Left renal cortex interstitium (tissue), 4 donors: ENCODE measurements at regions not wholly inside any gene's neighbourhood (a gene's known extent, or its start where the extent isn't known, plus 50 kb on each side); places are given as distances from the start of the nearest gene placed in this dataset.

Experiments
- DNase-seq, 4 donors: peaks; one replicate each; pipeline ENCODE4 v3.0.0-alpha.2; 2013; ENCODE audit warnings: low read depth in 4 of 4, low spot score in 2 of 4, missing footprints in 1 of 4

- no peak for DNase-seq
Observed at GRCh38 chr13:73972545-73972944, 161.7 kb downstream of the KLF12 start.

GRCh38 chr13:73971481-73971880 is 162.7 kb downstream of the KLF12 start:
- no peak for DNase-seq

GRCh38 chr13:73970421-73971055 is 163.7 kb downstream of the KLF12 start:
- no peak for DNase-seq

GRCh38 chr13:73967397-73968165 is 166.6 kb downstream of the KLF12 start:
- DNase-seq, result no peak

GRCh38 chr13:73966331-73966730 is 167.9 kb downstream of the KLF12 start:
- DNase-seq, result no peak

GRCh38 chr13:73962284-73962683 is 171.9 kb downstream of the KLF12 start:
- DNase-seq, result no peak

GRCh38 chr13:73961181-73961580 is 173.0 kb downstream of the KLF12 start:
- DNase-seq, result no peak

GRCh38 chr13:73960474-73960873 is 173.7 kb downstream of the KLF12 start:
- no peak for DNase-seq

GRCh38 chr13:73958657-73959397 is 175.4 kb downstream of the KLF12 start:
- DNase-seq, result no peak

GRCh38 chr13:73957889-73958288 is 176.3 kb downstream of the KLF12 start:
- no peak for DNase-seq

GRCh38 chr13:73956795-73957408 is 177.3 kb downstream of the KLF12 start:
- DNase-seq, result no peak

- no peak for DNase-seq
Observed at GRCh38 chr13:73955977-73956500, 178.2 kb downstream of the KLF12 start.

GRCh38 chr13:73954808-73955207 is 179.4 kb downstream of the KLF12 start:
- no peak for DNase-seq

GRCh38 chr13:73952648-73953047 is 181.6 kb downstream of the KLF12 start:
- no peak for DNase-seq

- DNase-seq, result no peak
Observed at GRCh38 chr13:73948848-73949529, 185.2 kb downstream of the KLF12 start.

- no peak for DNase-seq
Observed at GRCh38 chr13:73945871-73946270, 188.3 kb downstream of the KLF12 start.

- no peak for DNase-seq
Observed at GRCh38 chr13:73945382-73945781, 188.8 kb downstream of the KLF12 start.

- no peak for DNase-seq
Observed at GRCh38 chr13:73943965-73944233, 190.3 kb downstream of the KLF12 start.

- DNase-seq, result no peak
Observed at GRCh38 chr13:73943137-73943964, 190.9 kb downstream of the KLF12 start.

- no peak for DNase-seq
Observed at GRCh38 chr13:73941752-73942151, 192.5 kb downstream of the KLF12 start.
